Colonic mucosa (tissue), 4 donors: ENCODE measurements at regions not wholly inside any gene's neighbourhood (a gene's known extent, or its start where the extent isn't known, plus 50 kb on each side); places are given as distances from the start of the nearest gene placed in this dataset.

Source experiments
- DNase-seq: peaks from one replicate; pipeline ENCODE4 v3.0.0-alpha.2; 2020
- H3K27ac ChIP-seq: fragments of 200-600 bp; one replicate; pipeline ENCODE4 v1.8.0; 2021
- H3K27me3 ChIP-seq: fragments of 200-600 bp; one replicate; pipeline ENCODE4 v1.8.0; 2021
- H3K36me3 ChIP-seq: fragments of 200-600 bp; one replicate; pipeline ENCODE4 v1.8.0; 2021
- H3K4me1 ChIP-seq: fragments of 200-600 bp; one replicate; pipeline ENCODE4 v1.8.0; 2021; ENCODE audit warnings: mild to moderate bottlenecking
- H3K4me3 ChIP-seq: fragments of 200-600 bp; one replicate; pipeline ENCODE4 v1.8.0; 2021
- H3K9ac ChIP-seq, 2 donors: one replicate each; pipeline ENCODE4 v1.7.0; 2013; ENCODE audit warnings: control low read depth in 2 of 2, low read depth in 2 of 2, low read length in 2 of 2
- H3K9me3 ChIP-seq: fragments of 200-600 bp; one replicate; pipeline ENCODE4 v1.8.0; 2021
- CTCF ChIP-seq: fragments of 200-600 bp; IDR thresholded peaks from one replicate; pipeline ENCODE4 v1.8.0; 2022; ENCODE audit warnings: antibody characterized with exemption, mild to moderate bottlenecking
- intact Hi-C: fragments of 100-400 bp; cut with DNase I; formaldehyde crosslinking; loops from one replicate; pipeline ENCODE4 v1.14.1; 2022
- donor health status: healthy.
- donor health status: DM: no; HTN: no; CAD: no.
- donor health status: DM: no; HTN: no; CAD: no.

- Histone ChIP-seq H3K9me3 (no peaks in the 10 kb centered on the region), H3K27ac (no peak overlapping the region), H3K9ac (no peak overlapping the region), H3K36me3 (no peaks in the 10 kb centered on the region), H3K27me3 (no peaks in the 10 kb centered on the region), H3K4me1 (no peaks in the 10 kb centered on the region), H3K4me3 (no peak overlapping the region)
- intact Hi-C loops: no loop called here
- no peak for TF ChIP-seq CTCF
- DNase-seq: no peak
Observed at GRCh38 chr20:10873026-10873425, 199.2 kb upstream of the JAG1 start.

- no peak overlapping the region for H3K9ac ChIP-seq
- H3K27me3 ChIP-seq: no peaks in the 10 kb centered on the region
- no peak for TF ChIP-seq CTCF
- H3K4me3 ChIP-seq: no peak overlapping the region
- no peaks in the 10 kb centered on the region for H3K9me3 ChIP-seq
- no peaks in the 10 kb centered on the region for H3K4me1 ChIP-seq
- H3K36me3 ChIP-seq: no peaks in the 10 kb centered on the region
- no peak for DNase-seq
- no peak overlapping the region for H3K27ac ChIP-seq
- intact Hi-C loops: no loop called here
Observed at GRCh38 chr20:10875653-10876052, 201.9 kb upstream of the JAG1 start.

- H3K36me3 ChIP-seq: no peaks in the 10 kb centered on the region
- no peaks in the 10 kb centered on the region for H3K27me3 ChIP-seq
- no peaks in the 10 kb centered on the region for H3K9me3 ChIP-seq
- no peak for DNase-seq
- no peaks in the 10 kb centered on the region for H3K4me1 ChIP-seq
- H3K27ac ChIP-seq: no peak overlapping the region
- no peak overlapping the region for H3K9ac ChIP-seq
- intact Hi-C loops: no loop called here
- no peak for TF ChIP-seq CTCF
- no peak overlapping the region for H3K4me3 ChIP-seq
Observed at GRCh38 chr20:10876558-10876957, 202.8 kb upstream of the JAG1 start.

GRCh38 chr20:10877342-10877741 is 203.5 kb upstream of the JAG1 start:
- H3K27ac ChIP-seq: no peak overlapping the region
- H3K9me3 ChIP-seq: no peaks in the 10 kb centered on the region
- H3K9ac ChIP-seq: no peak overlapping the region
- H3K36me3 ChIP-seq: no peaks in the 10 kb centered on the region
- intact Hi-C loops: no loop called here
- H3K4me3 ChIP-seq: no peak overlapping the region
- no peaks in the 10 kb centered on the region for H3K27me3 ChIP-seq
- no peak for DNase-seq
- TF ChIP-seq CTCF: no peak
- H3K4me1 ChIP-seq: no peaks in the 10 kb centered on the region

GRCh38 chr20:10883166-10883565 is 209.4 kb upstream of the JAG1 start:
- no peak overlapping the region for H3K4me3 ChIP-seq
- intact Hi-C loops: no loop called here
- H3K4me1 ChIP-seq: no peaks in the 10 kb centered on the region
- no peak for TF ChIP-seq CTCF
- no peak for DNase-seq
- H3K36me3 ChIP-seq: no peaks in the 10 kb centered on the region
- H3K9me3 ChIP-seq: no peaks in the 10 kb centered on the region
- no peak overlapping the region for H3K27ac ChIP-seq
- no peaks in the 10 kb centered on the region for H3K27me3 ChIP-seq
- no peak overlapping the region for H3K9ac ChIP-seq

GRCh38 chr20:10893321-10893720 is 219.5 kb upstream of the JAG1 start:
- TF ChIP-seq CTCF: no peak
- DNase-seq: no peak
- H3K9ac ChIP-seq: no peak overlapping the region
- no peak overlapping the region for H3K4me3 ChIP-seq
- H3K36me3 ChIP-seq: no peaks in the 10 kb centered on the region
- no peak overlapping the region for H3K27ac ChIP-seq
- intact Hi-C loops: no loop called here
- H3K9me3 ChIP-seq: no peaks in the 10 kb centered on the region
- no peaks in the 10 kb centered on the region for H3K4me1 ChIP-seq
- no peaks in the 10 kb centered on the region for H3K27me3 ChIP-seq
